Astrocyte of the cerebellum (primary cell): ENCODE measurements at regions not wholly inside any gene's neighbourhood (a gene's known extent, or its start where the extent isn't known, plus 50 kb on each side); places are given as distances from the start of the nearest gene placed in this dataset.

Source experiments
- DNase-seq: peaks from one replicate; pipeline ENCODE4 v3.0.0-alpha.2; 2011; ENCODE audit warnings: low read depth
- H3K4me3 ChIP-seq: 2 replicates; pipeline ENCODE4 v1.5.1; 2011; ENCODE audit warnings: mild to moderate bottlenecking, low read depth, low read length, moderate library complexity
- in situ Hi-C: cut with HindIII; loops from 2 replicates; pipeline ENCODE4 v1.10.0; 2017; ENCODE audit warnings: low sequenced_read_pairs
- TF ChIP-seq, protein P1 (sequence below): IDR thresholded peaks from 2 replicates; pipeline ENCODE4 v1.5.1; 2012; ENCODE audit warnings: low read length, low read depth, moderate library complexity, mild to moderate bottlenecking; ENCODE audit errors: missing control alignments

GRCh38 chr6:22221630-22222029 lies 75.2 kb downstream of the PRL start:
- TF ChIP-seq, protein P1, sequence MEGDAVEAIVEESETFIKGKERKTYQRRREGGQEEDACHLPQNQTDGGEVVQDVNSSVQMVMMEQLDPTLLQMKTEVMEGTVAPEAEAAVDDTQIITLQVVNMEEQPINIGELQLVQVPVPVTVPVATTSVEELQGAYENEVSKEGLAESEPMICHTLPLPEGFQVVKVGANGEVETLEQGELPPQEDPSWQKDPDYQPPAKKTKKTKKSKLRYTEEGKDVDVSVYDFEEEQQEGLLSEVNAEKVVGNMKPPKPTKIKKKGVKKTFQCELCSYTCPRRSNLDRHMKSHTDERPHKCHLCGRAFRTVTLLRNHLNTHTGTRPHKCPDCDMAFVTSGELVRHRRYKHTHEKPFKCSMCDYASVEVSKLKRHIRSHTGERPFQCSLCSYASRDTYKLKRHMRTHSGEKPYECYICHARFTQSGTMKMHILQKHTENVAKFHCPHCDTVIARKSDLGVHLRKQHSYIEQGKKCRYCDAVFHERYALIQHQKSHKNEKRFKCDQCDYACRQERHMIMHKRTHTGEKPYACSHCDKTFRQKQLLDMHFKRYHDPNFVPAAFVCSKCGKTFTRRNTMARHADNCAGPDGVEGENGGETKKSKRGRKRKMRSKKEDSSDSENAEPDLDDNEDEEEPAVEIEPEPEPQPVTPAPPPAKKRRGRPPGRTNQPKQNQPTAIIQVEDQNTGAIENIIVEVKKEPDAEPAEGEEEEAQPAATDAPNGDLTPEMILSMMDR, result no peak
- no peak overlapping the region for H3K4me3 ChIP-seq
- in situ Hi-C loops, result no loop called here
- DNase-seq, result no peak

- in situ Hi-C loops, result no loop called here
- H3K4me3 ChIP-seq, result no peak overlapping the region
- TF ChIP-seq, protein P1, result no peak
- no peak for DNase-seq
Measured at GRCh38 chr6:22222469-22222868, 74.4 kb downstream of the PRL start.

GRCh38 chr6:22227824-22228610 lies 68.8 kb downstream of the PRL start:
- TF ChIP-seq, protein P1, result no peak
- in situ Hi-C loops, result no loop called here
- DNase-seq, result no peak
- no peak overlapping the region for H3K4me3 ChIP-seq

GRCh38 chr6:22231050-22231449 lies 65.8 kb downstream of the PRL start:
- in situ Hi-C loops, result no loop called here
- TF ChIP-seq, protein P1, result no peak

DNA sequence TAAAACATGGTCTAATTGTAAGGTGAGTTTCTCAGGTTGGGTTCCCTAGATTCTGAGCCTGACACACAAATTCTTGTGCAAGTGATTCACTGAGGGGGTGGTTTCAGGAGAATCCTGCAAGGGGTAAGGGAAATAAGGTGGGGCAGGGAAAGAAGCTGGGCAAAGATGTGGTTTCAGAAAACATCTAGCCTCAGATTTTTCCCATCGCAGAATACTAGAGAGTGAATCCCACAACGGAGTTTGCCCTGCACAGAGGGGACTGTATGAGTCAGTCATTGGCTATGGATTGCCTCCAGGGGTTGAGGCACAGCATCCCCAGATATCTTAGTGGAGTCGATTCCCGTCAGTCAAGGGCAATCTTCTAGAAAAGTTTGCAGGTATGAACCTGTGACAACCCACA lies 65.2 kb downstream of the PRL start:
- H3K4me3 ChIP-seq, result no peak overlapping the region
- TF ChIP-seq, protein P1, result no peak
- in situ Hi-C loops, result no loop called here
- peak; percentile 26 for DNase-seq

More at GRCh38 chr6:22231050-22231449, 65.8 kb downstream of the PRL start:
- no peak for DNase-seq
- no peak overlapping the region for H3K4me3 ChIP-seq

DNA sequence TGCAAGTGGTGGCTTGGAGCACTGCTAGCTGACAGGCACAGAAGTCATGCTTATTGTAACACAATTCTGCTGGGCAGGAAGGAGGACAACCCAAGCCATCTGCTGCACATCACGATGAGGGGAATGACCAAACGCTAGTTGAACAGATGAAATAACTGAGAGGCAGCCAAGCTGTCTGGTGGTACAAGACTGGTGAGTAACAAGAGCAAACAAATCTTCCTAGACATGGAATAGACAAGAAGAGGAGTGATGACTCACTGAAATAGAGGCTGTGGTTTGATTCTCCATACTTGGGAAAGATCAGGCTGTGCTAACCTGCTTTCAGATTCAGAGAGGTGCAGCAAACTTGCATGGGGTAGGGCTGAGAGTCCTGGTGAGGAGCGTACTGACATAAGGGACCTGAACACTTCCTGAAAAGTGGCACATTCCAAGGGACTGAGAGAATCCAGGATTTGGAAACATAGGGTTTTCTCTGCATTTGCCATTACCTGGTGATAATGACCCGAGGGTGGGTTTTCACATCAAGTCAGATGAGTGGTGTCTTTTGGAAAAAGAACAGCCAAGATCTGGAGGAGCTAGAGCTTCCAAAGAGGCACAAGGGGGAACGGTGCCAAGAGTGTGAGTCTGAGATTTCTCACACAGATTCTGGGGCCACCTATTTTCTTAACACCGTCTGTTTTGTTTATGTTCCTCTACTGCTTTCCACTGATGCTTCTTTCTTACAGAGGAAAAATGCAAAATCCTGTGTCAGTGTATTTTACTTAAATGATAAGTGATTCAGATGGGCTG lies 60.0 kb downstream of the PRL start:
- in situ Hi-C loops, result no loop called here
- no peak overlapping the region for H3K4me3 ChIP-seq

More for the DNA sequence above, 60.0 kb downstream of the PRL start:
- DNase-seq, result peak; percentile 48
- TF ChIP-seq, protein P1, result no peak
